Astrocyte (in vitro differentiated cells and primary cell): ENCODE measurements at regions not wholly inside any gene's neighbourhood (a gene's known extent, or its start where the extent isn't known, plus 50 kb on each side); places are given as distances from the start of the nearest gene placed in this dataset.

Experiments
- DNase-seq: peaks from one replicate; pipeline ENCODE4 v3.0.0-alpha.2; 2010; ENCODE audit warnings: low read depth
- FAIRE-seq: peaks from 2 replicates; lab custom pipeline; 2011; peaks lifted over from hg19 to GRCh38; lab: Jason Lieb, UNC
- H2AFZ ChIP-seq: 2 replicates; pipeline ENCODE4 v1.6.0; 2012; ENCODE audit warnings: low read depth, low read length, inconsistent platforms
- H3K27ac ChIP-seq: 2 replicates; pipeline ENCODE4 v1.5.1; 2011; ENCODE audit warnings: low read depth, low read length, inconsistent platforms
- H3K27me3 ChIP-seq: 2 replicates; pipeline ENCODE4 v1.6.0; 2011; ENCODE audit warnings: low read length, inconsistent platforms; ENCODE audit not compliant: insufficient read depth
- H3K36me3 ChIP-seq: 2 replicates; pipeline ENCODE4 v1.5.1; 2011; ENCODE audit warnings: low read length, inconsistent platforms; ENCODE audit not compliant: insufficient read depth
- H3K4me1 ChIP-seq: 2 replicates; pipeline ENCODE4 v1.5.1; 2011; ENCODE audit warnings: low read length, inconsistent platforms; ENCODE audit not compliant: insufficient read depth
- H3K4me2 ChIP-seq: 2 replicates; pipeline ENCODE4 v1.6.0; 2012; ENCODE audit warnings: low read length, inconsistent platforms
- H3K4me3 ChIP-seq: 2 replicates; pipeline ENCODE4 v1.5.1; 2011; ENCODE audit warnings: low read depth, mild to moderate bottlenecking, low read length, inconsistent platforms; ENCODE audit not compliant: insufficient read depth
- H3K79me2 ChIP-seq: 2 replicates; pipeline ENCODE4 v1.6.0; 2012; ENCODE audit warnings: mild to moderate bottlenecking, low read length, inconsistent platforms; ENCODE audit not compliant: insufficient read depth
- H3K9ac ChIP-seq: 2 replicates; pipeline ENCODE4 v1.6.0; 2012; ENCODE audit warnings: mild to moderate bottlenecking, low read length, inconsistent platforms
- H3K9me3 ChIP-seq: 2 replicates; pipeline ENCODE4 v1.5.1; 2012; ENCODE audit warnings: low read depth, mild to moderate bottlenecking, low read length, inconsistent platforms; ENCODE audit not compliant: insufficient read depth
- H4K20me1 ChIP-seq: 2 replicates; pipeline ENCODE4 v1.6.0; 2012; ENCODE audit warnings: low read length, inconsistent platforms; ENCODE audit not compliant: insufficient read depth
- H3K27ac Mint-ChIP-seq: one replicate; pipeline ENCODE4 v1.8.0; 2021; ENCODE audit warnings: mild to moderate bottlenecking, mixed read lengths; ENCODE audit not compliant: unreplicated experiment
- H3K27me3 Mint-ChIP-seq: one replicate; pipeline ENCODE4 v1.8.0; 2021; ENCODE audit warnings: low read depth, mixed read lengths; ENCODE audit not compliant: unreplicated experiment
- H3K36me3 Mint-ChIP-seq: one replicate; pipeline ENCODE4 v1.8.0; 2021; ENCODE audit warnings: low read depth, mixed read lengths; ENCODE audit not compliant: unreplicated experiment
- H3K4me1 Mint-ChIP-seq: one replicate; pipeline ENCODE4 v1.8.0; 2021; ENCODE audit warnings: low read depth, mixed read lengths; ENCODE audit not compliant: unreplicated experiment
- H3K4me3 Mint-ChIP-seq: one replicate; pipeline ENCODE4 v1.8.0; 2021; ENCODE audit warnings: mild to moderate bottlenecking, moderate library complexity, mixed read lengths; ENCODE audit not compliant: unreplicated experiment
- H3K9me3 Mint-ChIP-seq: one replicate; pipeline ENCODE4 v1.8.0; 2021; ENCODE audit warnings: mild to moderate bottlenecking, mixed read lengths; ENCODE audit not compliant: unreplicated experiment
- EZH2 ChIP-seq: IDR thresholded peaks from 2 replicates; pipeline ENCODE4 v1.6.1; 2012; ENCODE audit warnings: mild to moderate bottlenecking, low read length, inconsistent platforms; ENCODE audit not compliant: insufficient read depth
- TF ChIP-seq, protein P1 (sequence below): IDR thresholded peaks from 2 replicates; pipeline ENCODE4 v1.5.1; 2011; ENCODE audit warnings: low read depth, mild to moderate bottlenecking, inconsistent platforms, low read length, moderate library complexity; ENCODE audit not compliant: insufficient read depth

DNA sequence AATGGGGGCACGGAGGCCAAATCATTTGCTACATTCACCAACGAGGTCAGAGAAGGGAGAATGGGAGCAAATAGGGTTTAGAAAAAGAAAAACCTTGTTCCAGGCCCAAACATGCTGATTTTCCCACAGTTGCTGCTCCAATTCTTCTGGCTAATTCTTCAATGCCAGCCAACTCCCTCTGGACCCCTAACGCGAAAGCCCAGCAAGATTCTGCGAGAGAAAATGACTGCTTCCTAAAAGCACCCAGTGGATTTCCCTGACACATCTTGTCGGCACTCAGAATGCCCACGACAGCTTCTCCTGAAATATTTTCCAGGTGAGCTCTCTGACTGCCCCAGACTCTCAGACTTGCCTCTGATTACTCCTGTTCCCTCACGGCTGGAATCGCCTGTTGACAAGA, 689.4 kb downstream of the MED13L start:
- Histone ChIP-seq H4K20me1 (no peaks in the 10 kb centered on the region), H2AFZ (no peak overlapping the region), H3K9ac (no peak overlapping the region), H3K4me3 (no peak overlapping the region), H3K27ac (no peak overlapping the region), H3K79me2 (no peaks in the 10 kb centered on the region), H3K9me3 (no peaks in the 10 kb centered on the region), H3K27me3 (no peaks in the 10 kb centered on the region), H3K36me3 (no peaks in the 10 kb centered on the region), H3K4me2 (no peak overlapping the region), H3K4me1 (no peaks in the 10 kb centered on the region)
- H3K36me3 Mint-ChIP-seq = peaks cover 1% of the 10 kb centered on the region
- peaks cover 19% of the 10 kb centered on the region for H3K9me3 Mint-ChIP-seq
- FAIRE-seq = no peak
- no peak overlapping the region for H3K27ac Mint-ChIP-seq
- H3K4me3 Mint-ChIP-seq = no peak overlapping the region
- peaks cover 34% of the 10 kb centered on the region for H3K27me3 Mint-ChIP-seq
- DNase-seq = no peak
- H3K4me1 Mint-ChIP-seq = no peaks in the 10 kb centered on the region
- TF ChIP-seq EZH2 = no peak
- TF ChIP-seq, protein P1, sequence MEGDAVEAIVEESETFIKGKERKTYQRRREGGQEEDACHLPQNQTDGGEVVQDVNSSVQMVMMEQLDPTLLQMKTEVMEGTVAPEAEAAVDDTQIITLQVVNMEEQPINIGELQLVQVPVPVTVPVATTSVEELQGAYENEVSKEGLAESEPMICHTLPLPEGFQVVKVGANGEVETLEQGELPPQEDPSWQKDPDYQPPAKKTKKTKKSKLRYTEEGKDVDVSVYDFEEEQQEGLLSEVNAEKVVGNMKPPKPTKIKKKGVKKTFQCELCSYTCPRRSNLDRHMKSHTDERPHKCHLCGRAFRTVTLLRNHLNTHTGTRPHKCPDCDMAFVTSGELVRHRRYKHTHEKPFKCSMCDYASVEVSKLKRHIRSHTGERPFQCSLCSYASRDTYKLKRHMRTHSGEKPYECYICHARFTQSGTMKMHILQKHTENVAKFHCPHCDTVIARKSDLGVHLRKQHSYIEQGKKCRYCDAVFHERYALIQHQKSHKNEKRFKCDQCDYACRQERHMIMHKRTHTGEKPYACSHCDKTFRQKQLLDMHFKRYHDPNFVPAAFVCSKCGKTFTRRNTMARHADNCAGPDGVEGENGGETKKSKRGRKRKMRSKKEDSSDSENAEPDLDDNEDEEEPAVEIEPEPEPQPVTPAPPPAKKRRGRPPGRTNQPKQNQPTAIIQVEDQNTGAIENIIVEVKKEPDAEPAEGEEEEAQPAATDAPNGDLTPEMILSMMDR = no peak

DNA sequence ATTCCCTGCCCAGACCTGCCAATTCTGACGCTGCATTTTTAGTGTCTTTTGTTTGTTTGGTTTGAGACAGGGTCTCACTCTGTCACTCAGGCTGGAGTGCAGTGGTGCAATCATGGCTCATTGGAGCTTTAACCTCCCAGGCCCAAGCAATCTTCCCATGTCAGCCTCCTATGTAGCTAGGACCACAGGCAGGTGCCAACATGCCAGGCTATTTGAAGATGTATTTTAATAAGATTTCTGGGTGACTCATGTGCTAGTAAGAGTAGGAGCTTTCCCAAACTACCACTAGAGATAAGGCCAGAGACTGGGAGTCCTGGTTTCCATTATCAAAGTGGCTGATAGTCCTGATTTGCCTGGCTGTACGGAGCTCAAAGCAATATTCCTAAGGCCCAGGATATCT, 693.3 kb downstream of the MED13L start:
- DNase-seq = no peak
- H3K27me3 Mint-ChIP-seq = peaks cover 51% of the 10 kb centered on the region

DNA sequence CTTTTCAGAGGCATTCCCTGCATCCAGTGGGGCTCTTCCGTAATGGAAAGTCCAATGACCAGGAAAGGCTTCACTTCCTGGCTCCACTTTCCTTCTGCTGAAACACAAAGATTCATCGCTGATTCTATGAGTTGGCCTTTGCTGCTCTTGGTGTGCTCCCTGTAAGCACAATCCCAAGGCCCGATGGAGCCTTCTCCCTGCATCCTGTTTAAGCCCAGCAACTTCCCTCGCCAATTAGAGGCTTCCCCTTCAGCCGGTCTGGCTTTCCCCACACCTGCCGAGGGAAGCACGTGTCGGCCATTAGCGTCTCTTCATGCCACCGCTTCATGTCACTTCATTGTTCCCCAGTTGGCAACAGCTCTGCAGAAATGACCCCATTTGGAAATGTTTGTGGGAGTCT, 693.9 kb downstream of the MED13L start:
- FAIRE-seq = no peak
- H3K27me3 ChIP-seq = no peaks in the 10 kb centered on the region
- no peak overlapping the region for H3K4me3 ChIP-seq
- Mint-ChIP-seq H3K27ac (no peak overlapping the region), H3K9me3 (peaks cover 9% of the 10 kb centered on the region), H3K4me1 (no peaks in the 10 kb centered on the region), H3K27me3 (peaks cover 52% of the 10 kb centered on the region), H3K4me3 (no peak overlapping the region), H3K36me3 (peaks cover 1% of the 10 kb centered on the region)
- H3K9me3 ChIP-seq = no peaks in the 10 kb centered on the region
- H3K9ac ChIP-seq = no peak overlapping the region
- DNase-seq = no peak
- no peaks in the 10 kb centered on the region for H4K20me1 ChIP-seq
- H3K36me3 ChIP-seq = no peaks in the 10 kb centered on the region
- H3K79me2 ChIP-seq = no peaks in the 10 kb centered on the region
- H2AFZ ChIP-seq = no peak overlapping the region
- TF ChIP-seq, protein P1 = no peak
- no peak for TF ChIP-seq EZH2
- H3K27ac ChIP-seq = no peak overlapping the region
- no peak overlapping the region for H3K4me2 ChIP-seq
- H3K4me1 ChIP-seq = no peaks in the 10 kb centered on the region

More for the DNA sequence above, 693.3 kb downstream of the MED13L start:
- H3K27me3 ChIP-seq = no peaks in the 10 kb centered on the region
- no peak overlapping the region for H2AFZ ChIP-seq
- TF ChIP-seq, protein P1 = no peak
- TF ChIP-seq EZH2 = no peak
- no peak overlapping the region for H3K4me3 ChIP-seq
- no peak overlapping the region for H3K4me2 ChIP-seq
- H3K4me1 ChIP-seq = no peaks in the 10 kb centered on the region
- no peak for FAIRE-seq
- no peak overlapping the region for H3K27ac ChIP-seq
- Mint-ChIP-seq H3K36me3 (peaks cover 1% of the 10 kb centered on the region), H3K4me1 (no peaks in the 10 kb centered on the region), H3K4me3 (no peak overlapping the region), H3K9me3 (peaks cover 12% of the 10 kb centered on the region), H3K27ac (no peak overlapping the region)
- no peaks in the 10 kb centered on the region for H4K20me1 ChIP-seq
- H3K79me2 ChIP-seq = no peaks in the 10 kb centered on the region
- H3K9me3 ChIP-seq = no peaks in the 10 kb centered on the region
- H3K36me3 ChIP-seq = no peaks in the 10 kb centered on the region
- H3K9ac ChIP-seq = no peak overlapping the region
